ENCODE measurements at regions not wholly inside any gene's neighbourhood (a gene's known extent, or its start where the extent isn't known, plus 50 kb on each side); places are given as distances from the start of the nearest gene placed in this dataset.

DNA sequence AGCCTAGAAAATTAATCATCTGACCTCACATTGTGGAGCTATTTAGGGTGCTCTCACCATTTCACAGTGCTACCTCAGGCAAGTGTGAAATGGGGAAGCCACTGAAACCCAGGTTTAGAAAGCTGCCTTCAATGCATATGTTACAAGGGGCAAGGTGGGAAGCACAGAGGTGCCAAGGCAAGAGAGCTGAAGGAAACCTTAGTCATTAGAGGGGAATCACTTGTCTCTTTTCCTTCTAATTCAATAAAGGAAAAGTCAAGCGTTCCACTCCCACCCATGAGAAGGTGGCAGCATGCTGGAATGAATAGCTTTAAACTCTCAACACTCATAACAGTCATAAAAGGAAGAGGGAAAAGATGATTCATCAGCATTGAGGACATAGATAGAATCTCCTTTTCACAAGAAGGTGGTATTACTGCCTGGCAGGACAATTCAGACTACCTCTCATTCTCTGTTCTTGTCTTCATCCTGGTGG, 251.9 kb upstream of the IRAK1BP1 start:
- TF ChIP-seq, protein P1, sequence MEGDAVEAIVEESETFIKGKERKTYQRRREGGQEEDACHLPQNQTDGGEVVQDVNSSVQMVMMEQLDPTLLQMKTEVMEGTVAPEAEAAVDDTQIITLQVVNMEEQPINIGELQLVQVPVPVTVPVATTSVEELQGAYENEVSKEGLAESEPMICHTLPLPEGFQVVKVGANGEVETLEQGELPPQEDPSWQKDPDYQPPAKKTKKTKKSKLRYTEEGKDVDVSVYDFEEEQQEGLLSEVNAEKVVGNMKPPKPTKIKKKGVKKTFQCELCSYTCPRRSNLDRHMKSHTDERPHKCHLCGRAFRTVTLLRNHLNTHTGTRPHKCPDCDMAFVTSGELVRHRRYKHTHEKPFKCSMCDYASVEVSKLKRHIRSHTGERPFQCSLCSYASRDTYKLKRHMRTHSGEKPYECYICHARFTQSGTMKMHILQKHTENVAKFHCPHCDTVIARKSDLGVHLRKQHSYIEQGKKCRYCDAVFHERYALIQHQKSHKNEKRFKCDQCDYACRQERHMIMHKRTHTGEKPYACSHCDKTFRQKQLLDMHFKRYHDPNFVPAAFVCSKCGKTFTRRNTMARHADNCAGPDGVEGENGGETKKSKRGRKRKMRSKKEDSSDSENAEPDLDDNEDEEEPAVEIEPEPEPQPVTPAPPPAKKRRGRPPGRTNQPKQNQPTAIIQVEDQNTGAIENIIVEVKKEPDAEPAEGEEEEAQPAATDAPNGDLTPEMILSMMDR (IDR thresholded peaks at IDR 0.05 in 2 of 3, conservative IDR thresholded peaks at IDR 0.05 in 1 of 3; ENCODE audit: borderline replicate concordance in 1 of 3, insufficient read depth in 1 of 3, low read depth in 2 of 3, low read length in 2 of 3), result no peak
- no peak for TF ChIP-seq POLR2A (IDR thresholded peaks at IDR 0.05; ENCODE audit: borderline replicate concordance, extremely low read depth, insufficient read depth, insufficient read length)
- TF ChIP-seq EZH2phosphoT487 (IDR thresholded peaks at IDR 0.05; ENCODE audit: borderline replicate concordance), result no peak
- peak; percentile 46 for TF ChIP-seq JUND (IDR thresholded peaks at IDR 0.05)
- TF ChIP-seq, protein P2, sequence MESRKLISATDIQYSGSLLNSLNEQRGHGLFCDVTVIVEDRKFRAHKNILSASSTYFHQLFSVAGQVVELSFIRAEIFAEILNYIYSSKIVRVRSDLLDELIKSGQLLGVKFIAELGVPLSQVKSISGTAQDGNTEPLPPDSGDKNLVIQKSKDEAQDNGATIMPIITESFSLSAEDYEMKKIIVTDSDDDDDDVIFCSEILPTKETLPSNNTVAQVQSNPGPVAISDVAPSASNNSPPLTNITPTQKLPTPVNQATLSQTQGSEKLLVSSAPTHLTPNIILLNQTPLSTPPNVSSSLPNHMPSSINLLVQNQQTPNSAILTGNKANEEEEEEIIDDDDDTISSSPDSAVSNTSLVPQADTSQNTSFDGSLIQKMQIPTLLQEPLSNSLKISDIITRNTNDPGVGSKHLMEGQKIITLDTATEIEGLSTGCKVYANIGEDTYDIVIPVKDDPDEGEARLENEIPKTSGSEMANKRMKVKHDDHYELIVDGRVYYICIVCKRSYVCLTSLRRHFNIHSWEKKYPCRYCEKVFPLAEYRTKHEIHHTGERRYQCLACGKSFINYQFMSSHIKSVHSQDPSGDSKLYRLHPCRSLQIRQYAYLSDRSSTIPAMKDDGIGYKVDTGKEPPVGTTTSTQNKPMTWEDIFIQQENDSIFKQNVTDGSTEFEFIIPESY (IDR thresholded peaks at IDR 0.05; ENCODE audit: extremely low read depth, insufficient replicate concordance, low read length), result no peak
- TF ChIP-seq, protein P3, sequence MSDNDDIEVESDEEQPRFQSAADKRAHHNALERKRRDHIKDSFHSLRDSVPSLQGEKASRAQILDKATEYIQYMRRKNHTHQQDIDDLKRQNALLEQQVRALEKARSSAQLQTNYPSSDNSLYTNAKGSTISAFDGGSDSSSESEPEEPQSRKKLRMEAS (IDR thresholded peaks at IDR 0.05), result 0 out of 2 replicates have a peak, but pooled peaks have one; percentile 18
- TF ChIP-seq, protein P4, sequence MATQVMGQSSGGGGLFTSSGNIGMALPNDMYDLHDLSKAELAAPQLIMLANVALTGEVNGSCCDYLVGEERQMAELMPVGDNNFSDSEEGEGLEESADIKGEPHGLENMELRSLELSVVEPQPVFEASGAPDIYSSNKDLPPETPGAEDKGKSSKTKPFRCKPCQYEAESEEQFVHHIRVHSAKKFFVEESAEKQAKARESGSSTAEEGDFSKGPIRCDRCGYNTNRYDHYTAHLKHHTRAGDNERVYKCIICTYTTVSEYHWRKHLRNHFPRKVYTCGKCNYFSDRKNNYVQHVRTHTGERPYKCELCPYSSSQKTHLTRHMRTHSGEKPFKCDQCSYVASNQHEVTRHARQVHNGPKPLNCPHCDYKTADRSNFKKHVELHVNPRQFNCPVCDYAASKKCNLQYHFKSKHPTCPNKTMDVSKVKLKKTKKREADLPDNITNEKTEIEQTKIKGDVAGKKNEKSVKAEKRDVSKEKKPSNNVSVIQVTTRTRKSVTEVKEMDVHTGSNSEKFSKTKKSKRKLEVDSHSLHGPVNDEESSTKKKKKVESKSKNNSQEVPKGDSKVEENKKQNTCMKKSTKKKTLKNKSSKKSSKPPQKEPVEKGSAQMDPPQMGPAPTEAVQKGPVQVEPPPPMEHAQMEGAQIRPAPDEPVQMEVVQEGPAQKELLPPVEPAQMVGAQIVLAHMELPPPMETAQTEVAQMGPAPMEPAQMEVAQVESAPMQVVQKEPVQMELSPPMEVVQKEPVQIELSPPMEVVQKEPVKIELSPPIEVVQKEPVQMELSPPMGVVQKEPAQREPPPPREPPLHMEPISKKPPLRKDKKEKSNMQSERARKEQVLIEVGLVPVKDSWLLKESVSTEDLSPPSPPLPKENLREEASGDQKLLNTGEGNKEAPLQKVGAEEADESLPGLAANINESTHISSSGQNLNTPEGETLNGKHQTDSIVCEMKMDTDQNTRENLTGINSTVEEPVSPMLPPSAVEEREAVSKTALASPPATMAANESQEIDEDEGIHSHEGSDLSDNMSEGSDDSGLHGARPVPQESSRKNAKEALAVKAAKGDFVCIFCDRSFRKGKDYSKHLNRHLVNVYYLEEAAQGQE (IDR thresholded peaks at IDR 0.05; ENCODE audit: low read depth), result no peak
- TF ChIP-seq POLR2AphosphoS5 (IDR thresholded peaks at IDR 0.05; ENCODE audit: low read depth, low read length), result no peak
- no peak for TF ChIP-seq YY1 (IDR thresholded peaks at IDR 0.05; ENCODE audit: extremely low read depth, insufficient replicate concordance, low read depth, low read length)
- TF ChIP-seq EZH2 (IDR thresholded peaks at IDR 0.05), result no peak
- no peak for TF ChIP-seq SRF (IDR thresholded peaks at IDR 0.05; ENCODE audit: low read depth)
- no peak for TF ChIP-seq SIN3A (IDR thresholded peaks at IDR 0.05; ENCODE audit: low read depth)
